HG03439 (cell line): ENCODE measurements at regions not wholly inside any gene's neighbourhood (a gene's known extent, or its start where the extent isn't known, plus 50 kb on each side); places are given as distances from the start of the nearest gene placed in this dataset.
"Not testable (repeated sequence)": the region's sequence is repeated elsewhere in the genome, so short reads cannot be mapped to it uniquely, and the experiment has no call there.

Source experiments
- ATAC-seq: cut with Tn5 transposase; IDR thresholded peaks from one replicate; pipeline ENCODE4 v1.9.1; 2021; ENCODE audit warnings: mild to moderate bottlenecking, moderate library complexity; ENCODE audit not compliant: unreplicated experiment

DNA sequence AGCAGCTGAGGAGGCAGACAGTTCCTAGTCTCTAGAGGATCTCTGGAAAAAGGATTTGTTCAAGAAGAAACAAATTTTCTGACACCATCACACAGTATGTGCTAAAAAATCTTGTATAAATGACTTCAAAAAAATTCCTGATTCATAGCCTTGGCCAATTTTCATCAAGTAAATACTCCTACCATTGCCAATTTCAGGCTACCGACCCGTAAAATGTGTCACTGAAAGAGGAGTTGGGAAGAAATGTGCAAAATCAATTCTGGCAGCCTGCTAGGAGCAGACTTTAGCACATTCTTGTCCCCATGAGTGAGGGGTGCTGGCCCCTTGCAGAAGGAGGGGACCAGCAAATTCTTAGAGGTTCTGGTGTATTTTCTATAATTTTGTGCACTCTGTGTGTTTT lies 109.4 kb downstream of the TMEM30B start:
- no peak for ATAC-seq

DNA sequence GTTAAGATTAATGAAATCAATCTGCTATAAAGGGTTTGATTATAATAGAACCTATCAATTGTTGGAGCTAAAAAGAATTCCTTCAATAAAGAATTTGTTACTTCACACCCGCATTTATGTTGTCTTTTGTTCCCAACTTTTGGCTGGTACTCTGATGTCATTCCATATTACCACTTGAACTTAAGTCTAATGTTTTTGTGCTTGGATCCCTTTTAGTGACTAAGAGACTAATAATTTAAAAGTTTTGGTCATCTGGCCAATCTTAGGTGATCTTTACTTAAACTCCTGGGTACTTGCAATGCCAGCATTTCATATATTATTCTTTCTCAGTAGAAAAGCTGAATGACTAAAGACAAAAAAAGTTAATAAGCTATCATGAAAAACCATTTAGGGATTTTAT lies 113.0 kb downstream of the TMEM30B start:
- ATAC-seq = no peak

DNA sequence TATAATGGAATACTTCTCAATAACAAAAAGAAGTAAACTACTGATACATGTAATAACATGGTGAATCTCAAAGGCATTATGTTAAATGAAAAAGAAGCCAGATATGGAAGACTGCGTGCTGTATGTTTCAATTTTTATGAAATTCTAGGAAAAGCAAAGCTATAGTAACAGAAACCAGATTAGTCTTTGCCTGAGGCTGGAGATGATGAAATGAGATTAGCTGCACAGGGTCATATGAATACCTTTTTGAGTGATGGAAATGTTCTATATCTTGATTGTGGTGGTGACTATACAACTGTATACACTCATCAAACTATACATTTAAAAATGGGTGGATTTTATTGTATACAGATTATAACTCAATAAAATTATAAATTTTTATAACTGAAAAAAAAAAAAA lies 113.5 kb downstream of the TMEM30B start:
- ATAC-seq = no peak

DNA sequence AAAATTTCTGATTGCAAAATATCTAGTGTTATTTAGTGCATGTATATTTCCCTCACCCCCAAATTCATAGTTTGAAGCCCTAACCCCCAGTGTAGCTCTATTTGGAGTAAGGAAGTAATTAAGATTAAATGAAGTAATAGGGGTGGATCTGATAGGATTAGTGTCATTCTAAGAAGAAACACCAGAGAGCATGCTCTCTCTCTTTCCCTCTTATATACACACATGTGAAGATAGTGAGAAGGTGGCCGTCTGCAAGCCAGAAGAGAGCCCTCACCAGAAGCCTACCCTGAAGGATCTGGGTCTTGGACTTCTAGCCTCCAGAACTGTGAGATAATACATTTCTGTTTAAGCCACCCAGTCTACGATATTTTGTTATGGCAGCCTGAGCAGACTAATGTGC lies 120.3 kb downstream of the TMEM30B start:
- ATAC-seq = no peak

DNA sequence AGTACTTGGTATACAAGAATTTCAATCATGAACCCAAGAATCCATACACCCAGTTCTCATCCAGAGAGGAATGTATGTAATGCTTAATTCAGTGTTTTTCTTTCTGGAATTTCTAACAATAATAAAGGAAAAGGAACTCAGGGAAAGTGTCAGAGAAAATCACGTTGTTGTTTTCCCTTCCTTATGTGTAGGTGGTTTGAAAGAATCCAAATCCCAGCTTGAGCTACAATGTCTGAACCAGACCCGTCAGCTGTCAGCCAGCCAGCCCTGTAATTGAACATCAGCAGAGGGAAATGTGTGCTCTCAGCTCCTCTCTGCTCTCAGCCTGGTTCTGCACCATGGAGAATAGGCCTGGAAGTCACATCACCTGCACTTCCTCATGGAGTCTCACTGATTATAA lies 126.5 kb downstream of the TMEM30B start:
- no peak for ATAC-seq

DNA sequence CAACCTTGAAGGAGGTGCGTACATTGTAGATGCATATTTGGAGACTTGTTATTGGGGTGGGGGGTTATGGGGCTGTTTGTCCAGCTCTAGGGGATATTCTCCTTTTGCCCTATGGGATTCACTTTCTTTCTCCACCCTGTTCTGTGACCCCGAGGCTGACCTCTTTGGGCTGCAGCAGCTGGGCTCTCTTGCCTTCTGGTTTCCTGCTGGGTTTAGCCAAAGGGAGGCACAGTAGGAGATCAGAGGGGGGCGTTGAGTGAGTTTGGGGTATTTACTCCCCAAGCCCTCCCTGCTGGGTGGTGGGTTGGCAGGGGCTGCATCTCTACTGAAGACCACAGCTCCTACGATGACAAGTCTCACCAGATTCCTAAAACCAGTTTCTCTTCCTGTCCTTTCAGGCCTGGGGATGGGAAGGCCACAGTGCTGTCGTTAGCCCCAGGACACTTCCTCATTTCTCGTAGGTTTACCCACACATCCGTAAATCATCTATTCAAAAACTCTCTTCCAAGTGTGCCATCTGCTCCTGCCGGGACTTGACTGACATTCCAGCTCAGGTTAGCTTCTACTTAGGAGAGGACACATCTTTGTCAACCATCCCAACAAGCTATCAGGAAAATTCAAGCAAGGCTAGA lies 127.1 kb downstream of the TMEM30B start:
- no peak for ATAC-seq

DNA sequence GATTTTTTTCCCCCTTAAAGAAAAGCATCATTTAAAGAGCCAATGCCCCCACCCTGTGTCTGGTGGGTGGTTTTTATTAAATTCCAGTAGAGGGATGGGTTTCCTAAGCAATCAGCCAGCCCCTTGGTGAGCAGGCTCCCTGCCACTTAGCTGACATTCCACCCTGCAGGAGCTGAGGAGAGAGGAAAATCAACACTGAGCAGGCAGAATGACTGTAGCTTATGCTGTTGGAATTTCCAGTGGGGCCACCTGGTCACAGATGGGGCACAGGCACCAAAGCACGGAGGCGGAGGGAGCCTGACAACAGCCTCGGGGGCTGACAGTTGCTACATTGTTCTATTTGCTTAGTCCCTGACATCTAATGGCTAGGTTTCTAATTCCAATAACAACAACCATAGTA lies 127.7 kb downstream of the TMEM30B start:
- no peak for ATAC-seq

DNA sequence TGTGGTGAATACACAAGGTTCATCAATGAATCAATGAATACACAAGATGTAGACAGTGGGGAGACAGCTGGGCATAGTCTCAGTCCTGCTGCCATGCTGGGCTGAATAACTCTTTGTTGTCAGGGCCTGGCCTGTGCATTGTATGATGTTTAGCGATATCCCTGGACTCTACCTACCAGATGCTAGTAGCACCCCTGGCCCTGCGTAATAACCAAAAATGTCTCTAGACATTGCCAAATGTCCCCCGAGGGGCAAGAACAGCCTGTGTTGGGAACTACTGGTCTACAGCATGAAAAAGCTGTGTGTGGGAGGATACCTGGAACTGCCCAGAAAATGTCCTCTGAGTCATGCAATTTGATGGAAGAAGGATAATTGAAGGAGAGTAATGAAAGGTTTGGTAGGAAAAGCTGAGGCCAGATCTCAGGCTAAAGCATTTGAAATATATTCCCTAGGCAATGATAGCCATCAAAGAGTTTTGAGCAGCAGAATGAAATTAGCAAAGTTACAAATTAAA lies 128.2 kb downstream of the TMEM30B start:
- ATAC-seq = no peak

DNA sequence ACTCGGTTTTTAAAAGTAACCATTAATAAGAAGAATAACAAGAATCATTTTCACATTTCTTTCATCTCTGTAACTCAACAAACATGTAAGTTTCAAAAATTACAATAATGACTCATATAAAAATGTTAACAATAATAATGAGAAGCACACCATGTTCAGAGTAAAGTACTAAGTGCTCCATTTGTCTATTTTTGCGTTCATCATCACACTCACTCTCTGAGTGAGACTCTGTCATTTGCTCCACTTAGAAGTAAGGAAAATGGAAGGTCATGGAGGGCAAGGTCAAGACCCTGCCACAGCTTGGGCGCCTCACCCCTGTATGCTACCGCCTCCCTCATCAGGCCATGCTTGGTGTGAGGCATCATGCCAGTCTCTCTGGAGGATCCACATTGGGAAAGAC lies 129.9 kb downstream of the TMEM30B start:
- no peak for ATAC-seq

DNA sequence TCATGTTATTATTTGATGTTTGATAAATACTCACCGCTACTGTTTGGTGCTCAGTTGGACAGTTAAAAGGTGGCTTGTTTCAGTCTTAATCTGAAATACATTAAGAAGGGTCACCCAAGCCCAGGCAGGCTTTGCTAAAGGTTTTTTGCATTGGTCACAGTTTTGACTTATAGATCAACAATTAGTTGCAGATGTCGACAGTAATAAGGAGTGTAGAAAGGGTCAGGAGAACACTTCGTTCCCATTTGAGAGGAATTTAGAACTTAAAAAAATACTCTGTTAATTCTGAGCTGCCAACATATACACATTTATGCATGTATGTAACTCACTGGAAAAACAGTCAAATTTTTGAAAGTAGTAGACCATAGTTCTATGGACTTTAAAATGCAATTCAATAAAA lies 130.3 kb downstream of the TMEM30B start:
- no peak for ATAC-seq

DNA sequence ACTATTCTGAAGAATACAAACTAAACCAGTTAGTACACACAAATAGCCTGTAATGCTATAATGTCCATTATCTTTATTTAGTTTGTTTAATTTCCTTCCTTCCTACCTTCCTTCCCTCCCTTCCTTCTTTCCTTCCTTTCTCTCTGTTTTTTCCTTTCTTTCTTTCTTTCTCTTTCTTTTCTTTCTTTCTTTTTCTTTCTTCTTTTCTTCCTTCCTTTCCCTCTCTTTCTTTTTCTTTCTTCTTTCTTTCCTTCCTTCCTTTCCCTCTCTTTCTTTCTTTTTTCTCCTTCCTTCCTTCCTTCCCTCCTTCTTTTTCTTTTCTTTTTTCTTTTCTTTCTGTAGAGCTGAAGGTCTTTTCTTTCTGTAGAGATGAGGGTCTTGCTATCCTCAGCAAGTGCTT lies 131.2 kb downstream of the TMEM30B start:
- ATAC-seq = no peak

DNA sequence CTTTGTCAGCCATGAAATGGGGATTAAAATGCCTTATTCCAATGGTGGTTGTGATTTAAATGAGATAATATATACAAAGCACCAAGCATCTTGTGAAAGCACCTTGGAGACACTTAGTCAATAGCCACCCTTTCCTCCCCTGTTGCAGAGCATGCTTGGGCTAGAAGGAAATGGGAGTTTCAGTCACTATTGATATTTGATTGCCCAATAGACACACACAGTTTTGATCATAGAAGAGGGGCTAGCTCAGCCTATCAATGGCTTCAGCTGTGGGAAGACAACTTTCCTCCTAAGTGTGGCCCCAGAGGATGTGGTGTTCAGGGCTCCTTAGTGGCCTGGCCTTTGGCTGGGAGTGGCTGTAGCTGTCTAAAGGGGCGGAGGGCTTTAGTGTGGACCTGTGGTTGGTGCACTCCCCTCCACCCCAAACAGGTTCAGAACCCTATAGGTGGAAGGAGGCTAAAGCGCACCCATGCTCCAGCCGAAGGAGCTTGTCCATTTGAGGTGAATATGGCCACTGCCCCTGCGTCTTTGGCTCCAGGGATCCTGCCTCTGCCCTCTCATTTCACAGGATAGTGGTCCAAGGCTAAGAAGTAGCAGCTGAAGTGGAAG lies 132.3 kb downstream of the TMEM30B start:
- no peak for ATAC-seq

DNA sequence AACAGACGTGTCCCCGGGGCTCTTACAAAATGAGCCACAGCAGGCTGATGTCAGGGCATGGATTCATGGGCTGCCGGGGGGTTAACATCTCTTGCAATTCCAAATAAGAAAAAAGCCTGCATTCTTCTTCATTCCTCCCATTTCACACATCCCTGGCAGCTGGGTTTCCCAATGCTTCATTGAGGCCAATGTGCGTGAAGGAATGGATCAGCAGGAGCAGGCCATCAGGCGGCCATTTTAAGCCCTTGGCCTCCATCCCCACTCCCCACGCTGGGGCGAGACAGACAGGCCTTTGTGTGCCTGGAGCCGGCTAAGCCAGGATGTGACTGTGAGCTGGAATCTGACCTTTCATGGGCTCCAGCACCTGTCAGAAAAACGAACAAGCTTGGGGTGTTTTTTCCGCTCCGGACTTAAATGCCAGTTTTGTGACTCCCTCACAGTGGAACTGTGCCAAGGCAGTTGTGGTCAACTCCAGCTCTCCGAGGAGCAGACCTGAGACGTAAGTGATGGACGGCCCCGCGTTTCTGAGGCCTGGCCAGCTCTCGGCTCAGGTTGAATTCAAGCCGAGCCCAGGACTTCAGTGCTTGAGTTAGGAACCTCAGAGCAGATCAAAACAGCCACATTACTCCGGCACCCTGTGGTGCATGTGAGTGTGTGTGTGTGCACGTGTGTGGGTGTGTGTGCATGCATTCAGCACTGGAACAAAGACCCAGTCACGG lies 133.1 kb downstream of the TMEM30B start:
- no peak for ATAC-seq

DNA sequence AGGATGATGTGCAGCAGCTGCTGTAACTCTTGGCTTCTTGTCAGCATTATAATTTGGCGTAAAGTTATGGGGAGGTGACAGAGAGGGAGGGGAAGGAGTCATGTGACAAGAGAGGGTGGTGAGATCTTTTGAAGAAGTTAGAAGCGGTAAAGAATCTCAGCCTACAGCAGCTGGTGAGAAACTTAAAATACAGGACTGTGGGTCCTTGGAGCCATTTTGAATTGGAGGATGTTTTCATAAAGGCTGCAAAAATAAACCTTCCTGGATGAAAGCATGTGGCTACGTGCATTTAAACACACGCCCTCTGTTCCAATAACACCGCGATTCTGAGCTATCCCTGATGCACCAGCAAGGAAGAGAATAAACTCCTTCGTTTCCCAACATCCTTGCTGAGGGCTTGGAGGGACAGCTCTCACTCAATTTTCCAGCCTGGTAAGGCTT lies 133.7 kb downstream of the TMEM30B start:
- no peak for ATAC-seq

DNA sequence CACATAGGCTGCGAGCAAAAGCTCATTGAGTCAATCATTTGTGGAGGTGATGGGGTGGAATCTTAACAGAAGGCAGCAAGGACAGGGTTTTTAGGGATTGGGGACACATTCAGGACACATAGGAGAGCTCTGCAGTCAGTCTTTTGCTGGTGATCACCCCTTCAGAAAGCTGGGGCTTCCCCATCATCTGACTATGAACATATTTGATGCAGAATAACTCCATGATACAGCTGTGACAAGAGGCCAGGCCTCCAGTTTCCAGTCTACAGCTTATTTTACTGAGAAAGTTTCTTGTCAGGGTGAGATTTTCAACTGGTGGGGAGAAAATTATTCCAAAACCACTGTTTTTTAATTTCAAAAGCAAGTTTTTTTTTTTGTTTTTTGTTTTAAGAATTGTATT lies 134.2 kb downstream of the TMEM30B start:
- ATAC-seq = no peak

DNA sequence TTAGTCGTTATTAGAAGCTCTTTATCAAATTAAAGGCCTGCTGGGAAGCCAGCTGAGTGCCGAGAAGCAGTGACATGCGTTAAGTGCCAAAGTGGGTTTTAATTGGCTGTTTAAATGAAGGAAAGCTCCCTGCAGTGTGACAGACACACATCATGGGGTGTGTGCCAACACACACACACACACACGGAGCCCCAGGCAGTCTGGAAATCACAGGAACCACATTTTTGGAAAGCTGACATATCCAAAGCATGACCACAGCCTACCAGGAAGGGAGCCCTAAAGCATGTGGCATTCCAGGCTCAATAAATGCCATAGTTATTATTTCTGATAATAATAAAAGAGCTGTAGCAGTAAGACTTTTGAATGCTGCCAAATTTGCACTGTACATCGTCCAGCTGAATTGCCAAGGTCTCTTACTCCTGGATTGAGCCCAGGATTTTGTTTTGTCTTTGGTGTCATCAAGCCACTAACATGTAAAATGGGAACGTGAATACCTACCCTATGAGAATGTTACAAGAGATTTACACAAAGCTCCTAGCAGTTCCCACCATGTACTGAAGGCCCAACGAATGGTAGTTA lies 135.1 kb downstream of the TMEM30B start:
- no peak for ATAC-seq

DNA sequence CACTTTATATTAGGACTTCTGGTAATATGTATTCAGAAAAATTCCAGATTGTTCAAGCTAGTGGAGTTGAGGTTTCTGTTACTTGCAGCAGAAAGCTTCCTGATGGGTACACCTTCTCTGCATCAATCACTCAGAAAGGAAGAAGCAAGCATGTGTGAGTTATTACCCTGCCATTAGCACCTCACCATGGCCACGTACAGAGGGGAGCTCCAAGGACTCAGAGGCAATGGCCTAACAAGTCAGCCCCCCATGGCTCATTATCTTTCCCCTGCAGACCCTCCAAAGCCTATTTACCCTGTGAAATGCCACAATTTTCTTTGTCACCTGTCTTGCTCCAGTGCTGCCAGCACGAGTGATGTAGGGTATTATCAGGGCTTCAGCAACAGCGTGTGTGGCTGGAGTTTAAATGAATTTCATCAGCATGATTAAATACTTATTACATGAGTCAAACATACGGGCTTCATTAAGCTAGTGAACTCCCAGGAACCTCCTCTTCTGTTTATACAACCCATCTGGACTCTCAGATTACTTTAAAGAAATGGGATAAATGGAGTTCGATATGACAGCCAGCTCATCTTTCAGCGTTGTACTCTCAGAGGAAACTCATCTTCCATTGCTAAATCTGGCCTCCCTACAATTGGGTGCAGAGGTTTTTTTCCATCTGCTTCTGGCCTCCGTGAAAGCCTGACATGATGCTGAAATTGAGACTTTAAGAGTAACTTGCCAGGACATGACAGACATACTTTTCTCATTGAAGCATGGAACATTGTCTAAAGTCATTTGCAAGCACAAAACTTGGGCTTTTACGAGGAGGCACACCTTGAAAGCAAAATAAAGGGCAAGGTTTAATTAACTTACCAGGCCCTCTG lies 135.9 kb downstream of the TMEM30B start:
- no peak for ATAC-seq

DNA sequence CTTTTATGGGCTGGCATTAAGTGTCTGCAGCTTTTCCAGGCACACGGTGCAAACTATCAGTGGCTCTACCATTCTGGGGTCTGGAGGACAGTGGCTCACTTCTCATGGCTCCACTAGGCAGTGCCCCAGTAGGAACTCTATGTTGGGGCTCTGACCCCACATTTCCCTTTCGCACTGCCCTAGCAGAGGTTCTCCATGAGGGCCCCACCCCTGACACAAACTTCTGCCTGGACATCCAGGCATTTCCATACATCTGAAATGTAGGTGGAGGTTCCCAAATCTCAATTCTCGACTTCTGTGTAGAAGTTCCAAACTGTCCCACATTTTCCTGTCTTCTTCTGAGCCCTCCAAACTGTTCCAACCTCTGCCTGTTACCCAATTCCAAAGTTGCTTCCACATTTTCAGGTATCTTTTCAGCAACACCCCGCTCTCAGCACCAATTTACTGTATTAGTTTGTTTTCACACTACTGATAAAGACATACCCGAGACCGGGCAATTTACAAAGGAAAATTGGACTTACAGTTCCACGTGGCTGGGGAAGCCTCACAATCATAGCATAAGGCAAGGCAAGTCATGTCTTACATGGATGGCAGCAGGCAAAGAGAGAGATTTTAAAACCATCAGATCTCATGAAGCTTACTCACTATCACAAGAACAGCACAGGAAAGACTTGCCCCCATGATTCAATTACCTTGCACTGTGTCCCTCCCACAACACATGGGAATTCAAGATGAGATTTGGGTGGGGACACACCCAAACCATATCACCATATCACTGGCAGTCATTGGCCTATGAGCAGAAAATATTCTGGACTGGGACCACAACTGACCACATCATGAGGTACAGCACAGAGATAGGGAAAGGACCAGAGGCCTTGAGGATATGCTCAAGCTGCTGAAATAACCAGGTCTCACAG lies 136.8 kb downstream of the TMEM30B start:
- not testable (repeated sequence) for ATAC-seq

DNA sequence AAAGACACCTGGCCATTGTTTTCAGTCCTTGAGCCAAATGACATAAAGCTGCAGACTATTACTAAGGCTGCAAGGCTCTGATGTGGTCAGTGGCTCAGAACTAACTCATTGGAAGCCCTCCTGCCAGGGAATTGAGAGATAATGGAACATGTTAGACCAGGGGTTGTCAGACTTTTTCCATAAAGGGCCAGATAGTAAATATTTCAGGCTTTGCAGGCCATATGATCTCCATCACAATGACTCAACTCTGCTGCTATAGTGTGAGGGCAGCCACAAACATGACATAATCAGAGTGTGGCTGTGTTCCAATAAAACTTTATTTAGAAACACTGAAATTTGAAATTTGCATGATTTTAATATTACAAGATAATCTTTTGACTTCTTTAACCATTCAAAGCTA lies 140.3 kb downstream of the TMEM30B start:
- no peak for ATAC-seq

DNA sequence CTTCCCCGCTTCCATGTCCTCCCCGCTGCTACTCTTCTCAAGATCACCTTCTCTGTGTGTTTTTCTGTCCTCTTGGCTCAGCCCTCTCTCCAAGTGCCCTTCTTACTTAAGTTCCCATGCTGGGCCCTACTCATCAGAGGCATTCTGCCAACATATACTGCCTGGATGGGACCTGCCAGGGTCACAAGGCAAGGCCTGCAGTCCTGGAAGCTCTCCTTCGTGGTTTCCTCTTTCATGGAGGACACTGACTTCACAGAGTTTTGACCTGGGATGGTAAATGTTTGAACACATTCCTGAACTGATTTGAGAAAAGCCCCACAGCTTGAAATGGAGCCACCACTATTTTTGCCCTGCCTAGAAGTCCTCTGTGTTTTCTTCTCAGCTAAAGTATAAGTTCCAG lies 140.9 kb downstream of the TMEM30B start:
- no peak for ATAC-seq
